Activated CD8-positive, alpha-beta T cell treated with anti-CD3 and anti-CD28 coated beads for 36 hours (primary cell): ENCODE measurements at regions not wholly inside any gene's neighbourhood (a gene's known extent, or its start where the extent isn't known, plus 50 kb on each side); places are given as distances from the start of the nearest gene placed in this dataset.
"Not testable (repeated sequence)": the region's sequence is repeated elsewhere in the genome, so short reads cannot be mapped to it uniquely, and the experiment has no call there.

Experiments
- ATAC-seq: fragments of 200-7000 bp; cut with Tn5 transposase; one replicate; pipeline ENCODE4 v1.10.0; 2021; ENCODE audit warnings: mild to moderate bottlenecking, moderate library complexity
- CTCF ChIA-PET: fragments of 350-600 bp; sonication (Branson Sonifier 250); formaldehyde crosslinking; loops from one replicate; lab custom pipeline; 2021; ENCODE audit warnings: antibody characterized with exemption; lab: Charles Lee
- POLR2A ChIA-PET: fragments of 350-600 bp; sonication (Branson Sonifier 250); formaldehyde crosslinking; loops from one replicate; lab custom pipeline; 2021; ENCODE audit warnings: antibody characterized with exemption; lab: Charles Lee
- DNase-seq: peaks from one replicate; pipeline ENCODE4 v3.0.0-alpha.2; 2020
- H3K27ac Mint-ChIP-seq: one replicate; pipeline ENCODE4 v1.8.0; 2021; ENCODE audit warnings: mild to moderate bottlenecking, mixed read lengths
- H3K27me3 Mint-ChIP-seq: one replicate; pipeline ENCODE4 v1.8.0; 2021; ENCODE audit warnings: mixed read lengths
- H3K36me3 Mint-ChIP-seq: one replicate; pipeline ENCODE4 v1.8.0; 2021; ENCODE audit warnings: low read depth, mixed read lengths
- H3K4me1 Mint-ChIP-seq: one replicate; pipeline ENCODE4 v1.8.0; 2021; ENCODE audit warnings: low read depth, mixed read lengths
- H3K4me3 Mint-ChIP-seq: one replicate; pipeline ENCODE4 v1.8.0; 2021; ENCODE audit warnings: mild to moderate bottlenecking, moderate library complexity, mixed read lengths
- H3K9me3 Mint-ChIP-seq: one replicate; pipeline ENCODE4 v1.8.0; 2021; ENCODE audit warnings: mixed read lengths
- intact Hi-C: fragments of 100-400 bp; cut with micrococcal nuclease; formaldehyde crosslinking; loops from one replicate; pipeline ENCODE4 v1.10.0; 2022
- TF ChIP-seq, protein P1 (sequence below): fragments of 200-600 bp; IDR thresholded peaks from one replicate; pipeline ENCODE4 v1.8.0; 2022; ENCODE audit warnings: antibody characterized with exemption, mild to moderate bottlenecking

DNA sequence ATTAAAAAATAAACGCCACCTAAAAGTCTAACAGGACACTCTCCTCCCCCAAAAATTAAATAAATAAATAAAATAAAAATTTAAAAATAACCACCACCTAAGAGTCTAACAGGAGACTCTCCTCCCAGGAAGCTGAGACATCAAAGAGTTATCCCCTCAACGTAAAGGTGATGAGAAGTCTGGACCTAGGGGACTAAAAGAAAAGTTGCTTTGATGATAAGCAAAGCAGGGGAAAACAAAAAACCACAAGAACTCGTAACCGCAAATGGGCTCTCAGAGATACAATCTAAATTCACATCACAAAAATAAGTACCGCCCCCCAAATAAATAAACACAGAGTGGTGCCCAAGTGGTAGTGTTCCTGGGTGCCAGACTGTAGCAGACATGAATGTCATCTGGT lies 412.2 kb downstream of the ZFHX3 start:
- ChIA-PET POLR2A (no interaction called here), CTCF (no interaction called here)
- no peak for DNase-seq
- intact Hi-C loops = no loop called here
- no peak overlapping the region for H3K27ac Mint-ChIP-seq
- H3K9me3 Mint-ChIP-seq = peaks cover 10% of the 10 kb centered on the region
- peaks cover 3% of the 10 kb centered on the region for H3K4me1 Mint-ChIP-seq
- TF ChIP-seq, protein P1, sequence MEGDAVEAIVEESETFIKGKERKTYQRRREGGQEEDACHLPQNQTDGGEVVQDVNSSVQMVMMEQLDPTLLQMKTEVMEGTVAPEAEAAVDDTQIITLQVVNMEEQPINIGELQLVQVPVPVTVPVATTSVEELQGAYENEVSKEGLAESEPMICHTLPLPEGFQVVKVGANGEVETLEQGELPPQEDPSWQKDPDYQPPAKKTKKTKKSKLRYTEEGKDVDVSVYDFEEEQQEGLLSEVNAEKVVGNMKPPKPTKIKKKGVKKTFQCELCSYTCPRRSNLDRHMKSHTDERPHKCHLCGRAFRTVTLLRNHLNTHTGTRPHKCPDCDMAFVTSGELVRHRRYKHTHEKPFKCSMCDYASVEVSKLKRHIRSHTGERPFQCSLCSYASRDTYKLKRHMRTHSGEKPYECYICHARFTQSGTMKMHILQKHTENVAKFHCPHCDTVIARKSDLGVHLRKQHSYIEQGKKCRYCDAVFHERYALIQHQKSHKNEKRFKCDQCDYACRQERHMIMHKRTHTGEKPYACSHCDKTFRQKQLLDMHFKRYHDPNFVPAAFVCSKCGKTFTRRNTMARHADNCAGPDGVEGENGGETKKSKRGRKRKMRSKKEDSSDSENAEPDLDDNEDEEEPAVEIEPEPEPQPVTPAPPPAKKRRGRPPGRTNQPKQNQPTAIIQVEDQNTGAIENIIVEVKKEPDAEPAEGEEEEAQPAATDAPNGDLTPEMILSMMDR = no peak
- H3K36me3 Mint-ChIP-seq = peaks cover 10% of the 10 kb centered on the region
- ATAC-seq = no peak
- no peaks in the 10 kb centered on the region for H3K27me3 Mint-ChIP-seq
- no peak overlapping the region for H3K4me3 Mint-ChIP-seq

DNA sequence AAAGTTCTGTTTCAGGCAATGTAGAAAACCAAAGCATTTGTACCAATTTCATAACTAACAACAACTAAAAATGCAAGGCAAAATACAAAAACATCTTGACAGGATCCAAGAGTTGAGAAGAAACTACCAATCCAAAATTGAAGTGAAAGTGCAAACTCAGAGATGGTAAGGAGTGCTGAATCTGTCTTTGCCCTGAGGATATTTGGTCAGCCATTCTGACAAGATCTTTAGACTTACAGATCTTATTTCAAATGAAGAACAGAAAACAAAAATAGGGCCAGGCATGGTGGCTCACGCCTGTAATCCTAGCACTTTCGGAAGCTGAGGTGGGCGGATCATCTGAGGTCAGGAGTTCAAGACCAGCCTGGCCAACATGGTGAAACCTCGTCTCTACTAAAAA lies 412.8 kb downstream of the ZFHX3 start:
- TF ChIP-seq, protein P1 = no peak
- peaks cover 3% of the 10 kb centered on the region for H3K4me1 Mint-ChIP-seq
- CTCF ChIA-PET = no interaction called here

DNA sequence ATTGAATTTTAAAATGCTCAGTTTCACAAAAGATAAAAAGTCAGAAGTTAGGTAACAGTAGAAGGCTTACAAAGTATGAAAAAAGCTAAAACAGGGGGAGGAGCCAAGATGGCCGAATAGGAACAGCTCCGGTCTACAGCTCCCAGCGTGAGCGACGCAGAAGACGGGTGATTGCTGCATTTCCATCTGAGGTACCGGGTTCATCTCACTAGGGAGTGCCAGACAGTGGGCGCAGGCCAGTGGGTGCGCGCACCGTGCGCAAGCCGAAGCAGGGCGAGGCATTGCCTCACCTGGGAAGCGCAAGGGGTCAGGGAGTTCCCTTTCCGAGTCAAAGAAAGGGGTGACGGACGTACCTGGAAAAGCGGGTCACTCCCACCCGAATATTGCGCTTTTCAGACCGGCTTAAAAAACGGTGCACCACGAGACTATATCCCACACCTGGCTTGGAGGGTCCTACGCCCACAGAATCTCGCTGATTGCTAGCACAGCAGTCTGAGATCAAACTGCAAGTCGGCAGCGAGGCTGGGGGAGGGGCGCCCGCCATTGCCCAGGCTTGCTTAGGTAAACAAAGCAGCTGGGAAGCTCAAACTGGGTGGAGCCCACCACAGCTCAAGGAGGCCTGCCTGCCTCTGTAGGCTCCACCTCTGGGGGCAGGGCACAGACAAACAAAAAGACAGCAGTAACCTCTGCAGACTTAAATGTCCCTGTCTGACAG lies 420.6 kb downstream of the ZFHX3 start:
- ATAC-seq, H3K27me3 Mint-ChIP-seq, CTCF ChIA-PET, H3K4me1 Mint-ChIP-seq, intact Hi-C loops, POLR2A ChIA-PET, H3K36me3 Mint-ChIP-seq, H3K27ac Mint-ChIP-seq, DNase-seq, H3K9me3 Mint-ChIP-seq: not testable (repeated sequence)
- H3K4me3 Mint-ChIP-seq = peak overlapping the region; percentile 21

More for the DNA sequence above, 412.8 kb downstream of the ZFHX3 start:
- no peak for DNase-seq
- H3K27ac Mint-ChIP-seq = no peak overlapping the region
- H3K27me3 Mint-ChIP-seq = no peaks in the 10 kb centered on the region
- H3K4me3 Mint-ChIP-seq = no peak overlapping the region
- no peak for ATAC-seq
- peaks cover 9% of the 10 kb centered on the region for H3K9me3 Mint-ChIP-seq
- intact Hi-C loops = no loop called here
- H3K36me3 Mint-ChIP-seq = peaks cover 10% of the 10 kb centered on the region
- POLR2A ChIA-PET = no interaction called here

DNA sequence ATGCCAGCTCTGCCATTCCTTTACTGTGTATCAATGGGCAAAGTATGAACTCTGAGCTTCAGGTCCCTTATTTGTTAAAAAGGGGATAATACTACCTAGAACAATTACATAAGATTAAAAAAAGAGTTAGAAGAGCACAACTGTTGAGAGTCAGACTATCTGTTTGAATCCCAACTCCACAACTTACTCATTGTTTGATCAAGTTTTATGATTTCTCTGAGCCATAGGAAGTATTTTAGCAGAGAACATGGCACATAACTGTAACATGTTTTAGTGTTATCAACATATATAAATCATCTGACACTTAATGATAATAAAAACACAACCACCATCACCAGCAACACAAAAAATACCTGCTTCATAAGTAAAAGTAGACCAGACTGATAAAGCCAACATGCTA lies 421.3 kb downstream of the ZFHX3 start:
- no peaks in the 10 kb centered on the region for H3K4me1 Mint-ChIP-seq
- no peak overlapping the region for H3K4me3 Mint-ChIP-seq
- ATAC-seq (no peak), DNase-seq (no peak)
- H3K27ac Mint-ChIP-seq = no peak overlapping the region
- H3K9me3 Mint-ChIP-seq = peaks cover 9% of the 10 kb centered on the region
- TF ChIP-seq, protein P1 = no peak
- CTCF ChIA-PET = interaction anchor here (1.4 kb wide), 1 partner anchor 12 kb away, joined by 4 read pairs; no protein-coding TSS in a partner anchor
- no peaks in the 10 kb centered on the region for H3K27me3 Mint-ChIP-seq
- peaks cover 1% of the 10 kb centered on the region for H3K36me3 Mint-ChIP-seq
- POLR2A ChIA-PET = no interaction called here
- intact Hi-C loops = no loop called here

DNA sequence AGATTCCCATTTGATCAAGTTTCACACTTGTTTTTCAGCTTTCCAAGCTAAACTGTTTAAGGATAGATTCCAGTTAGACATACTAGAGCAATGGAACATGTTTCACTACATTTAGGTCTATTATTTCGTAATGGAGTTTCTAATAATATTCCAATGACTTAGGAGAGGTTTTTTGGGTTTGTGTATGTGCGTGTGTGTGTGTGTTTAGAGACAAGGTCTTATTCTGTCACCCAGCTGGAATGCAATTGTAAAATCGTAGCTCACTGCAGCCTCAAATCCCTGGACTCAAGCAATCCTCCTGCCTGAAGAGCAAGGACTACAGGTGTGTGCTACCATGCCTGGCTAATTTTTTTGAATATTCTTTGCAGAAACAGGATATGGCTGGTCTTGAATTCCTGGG lies 426.3 kb downstream of the ZFHX3 start:
- no peaks in the 10 kb centered on the region for H3K27me3 Mint-ChIP-seq
- intact Hi-C loops = no loop called here
- CTCF ChIA-PET = no interaction called here
- H3K4me1 Mint-ChIP-seq = no peaks in the 10 kb centered on the region
- POLR2A ChIA-PET = no interaction called here
- H3K36me3 Mint-ChIP-seq = no peaks in the 10 kb centered on the region
- ATAC-seq (no peak), DNase-seq (no peak)
- H3K9me3 Mint-ChIP-seq = peaks cover 4% of the 10 kb centered on the region
- H3K4me3 Mint-ChIP-seq = no peak overlapping the region
- TF ChIP-seq, protein P1 = no peak
- H3K27ac Mint-ChIP-seq = no peak overlapping the region
